DND-41 (cell line): ENCODE measurements at regions not wholly inside any gene's neighbourhood (a gene's known extent, or its start where the extent isn't known, plus 50 kb on each side); places are given as distances from the start of the nearest gene placed in this dataset.

Experiments
- CTCF ChIP-seq: IDR thresholded peaks from 2 replicates; pipeline ENCODE4 v1.5.1; 2012; ENCODE audit warnings: borderline replicate concordance, low read length, moderate library complexity, mild to moderate bottlenecking; ENCODE audit not compliant: poor library complexity, severe bottlenecking; ENCODE audit errors: extremely low read depth
- EZH2 ChIP-seq: IDR thresholded peaks from 3 replicates; pipeline ENCODE4 v1.6.1; 2012; ENCODE audit warnings: borderline replicate concordance, low read depth, mild to moderate bottlenecking, moderate library complexity, low read length, inconsistent platforms; ENCODE audit not compliant: severe bottlenecking

DNA sequence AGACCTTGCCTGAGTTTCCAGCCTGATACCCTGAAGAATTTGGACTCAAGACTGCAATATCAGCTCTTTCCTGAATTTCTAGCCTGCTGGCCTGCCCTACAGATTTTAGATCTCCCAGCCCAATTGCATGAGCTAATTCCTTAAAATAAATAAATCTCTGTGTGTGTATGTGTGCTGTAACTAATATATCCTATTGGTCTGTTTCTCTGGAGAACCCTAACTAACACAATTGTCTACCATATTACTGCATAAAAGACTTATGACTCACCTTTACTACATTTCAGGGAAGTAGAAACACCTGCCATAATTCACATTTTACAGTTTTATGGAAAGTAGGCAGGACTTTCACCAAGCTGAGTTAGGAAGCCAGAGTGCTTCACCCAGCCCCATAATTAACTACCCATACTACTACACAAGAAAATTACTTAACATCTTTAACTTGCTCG is 90.7 kb upstream of the BEND6 start:
- TF ChIP-seq EZH2 (no peak), CTCF (no peak)
